HG02885 (cell line): ENCODE measurements at regions not wholly inside any gene's neighbourhood (a gene's known extent, or its start where the extent isn't known, plus 50 kb on each side); places are given as distances from the start of the nearest gene placed in this dataset.
"Not testable (repeated sequence)": the region's sequence is repeated elsewhere in the genome, so short reads cannot be mapped to it uniquely, and the experiment has no call there.

Experiments
- ATAC-seq: cut with Tn5 transposase; IDR thresholded peaks from one replicate; pipeline ENCODE4 v1.9.1; 2021; ENCODE audit warnings: mild to moderate bottlenecking; ENCODE audit not compliant: unreplicated experiment, poor library complexity

DNA sequence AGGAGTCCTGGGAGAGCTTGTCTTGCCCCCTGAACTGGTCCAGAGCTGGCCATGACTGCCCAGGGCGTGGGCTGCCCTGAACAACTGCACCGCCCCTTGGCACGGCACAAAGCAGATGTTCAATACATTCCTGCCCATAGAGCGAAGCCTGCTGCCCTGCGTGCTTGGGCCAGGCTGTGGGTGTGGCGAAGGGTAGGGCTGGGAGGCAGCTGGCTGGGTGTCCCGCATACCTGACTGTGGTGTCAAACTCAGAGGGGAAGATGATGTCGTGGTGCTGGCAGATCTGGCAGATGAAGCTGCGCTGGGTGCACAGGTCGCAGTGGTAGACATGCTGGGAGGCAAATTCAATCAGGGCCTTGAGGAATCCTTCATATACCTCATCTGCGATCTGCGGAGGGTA is 124.2 kb upstream of the SMURF2 start:
- no peak for ATAC-seq

DNA sequence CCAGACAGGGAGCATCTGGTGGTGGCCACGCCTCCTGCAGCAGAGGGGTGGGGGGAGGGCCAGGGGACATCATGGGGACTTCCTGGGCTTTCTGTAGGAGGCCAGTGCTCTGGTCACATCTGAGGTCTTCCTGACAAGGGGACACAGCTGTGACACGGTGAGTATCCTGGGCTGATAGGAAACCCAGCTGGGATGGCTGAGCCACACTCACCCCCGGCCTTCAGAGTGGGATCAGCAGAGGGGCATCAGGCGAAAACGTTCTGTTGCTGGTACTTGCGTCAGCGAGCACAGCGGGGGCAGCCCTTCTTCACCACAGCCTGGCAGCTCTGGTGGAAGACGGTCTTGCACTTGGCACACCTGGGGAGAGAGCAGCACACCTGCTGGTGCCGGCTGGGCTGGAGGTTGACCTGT is 122.9 kb upstream of the SMURF2 start:
- ATAC-seq = no peak

DNA sequence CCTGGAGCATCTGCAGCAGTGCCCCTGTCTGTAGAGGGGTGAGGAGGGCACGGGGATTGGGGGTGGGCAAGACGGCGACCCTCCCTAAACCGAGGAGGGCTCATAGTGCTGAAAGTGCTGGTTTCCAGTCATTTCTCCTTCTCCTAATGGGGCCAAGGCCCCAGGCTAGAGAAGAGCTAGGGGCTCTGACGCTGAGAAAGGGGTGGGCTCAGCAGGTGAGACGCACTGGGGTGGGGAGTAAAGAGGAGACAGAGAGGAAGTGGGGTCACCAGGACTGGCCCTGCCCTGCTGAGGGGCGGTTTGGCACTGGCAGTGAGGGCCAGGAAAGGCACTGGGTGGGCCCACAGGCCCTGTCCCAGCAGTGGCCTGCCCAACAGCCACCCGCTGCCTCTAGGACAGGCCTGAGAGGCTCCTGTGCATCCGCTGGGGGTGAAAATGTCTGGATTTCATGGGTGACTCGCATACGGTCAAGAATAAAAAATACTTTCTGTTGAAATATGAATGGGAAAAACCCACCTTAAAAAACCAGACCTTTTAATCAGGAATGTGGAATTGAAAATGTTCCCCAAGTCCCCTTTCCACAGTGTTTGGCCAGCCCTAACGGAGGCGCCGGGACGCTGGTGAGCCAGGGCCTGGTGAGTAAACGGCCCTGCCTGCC is 122.4 kb upstream of the SMURF2 start:
- no peak for ATAC-seq

DNA sequence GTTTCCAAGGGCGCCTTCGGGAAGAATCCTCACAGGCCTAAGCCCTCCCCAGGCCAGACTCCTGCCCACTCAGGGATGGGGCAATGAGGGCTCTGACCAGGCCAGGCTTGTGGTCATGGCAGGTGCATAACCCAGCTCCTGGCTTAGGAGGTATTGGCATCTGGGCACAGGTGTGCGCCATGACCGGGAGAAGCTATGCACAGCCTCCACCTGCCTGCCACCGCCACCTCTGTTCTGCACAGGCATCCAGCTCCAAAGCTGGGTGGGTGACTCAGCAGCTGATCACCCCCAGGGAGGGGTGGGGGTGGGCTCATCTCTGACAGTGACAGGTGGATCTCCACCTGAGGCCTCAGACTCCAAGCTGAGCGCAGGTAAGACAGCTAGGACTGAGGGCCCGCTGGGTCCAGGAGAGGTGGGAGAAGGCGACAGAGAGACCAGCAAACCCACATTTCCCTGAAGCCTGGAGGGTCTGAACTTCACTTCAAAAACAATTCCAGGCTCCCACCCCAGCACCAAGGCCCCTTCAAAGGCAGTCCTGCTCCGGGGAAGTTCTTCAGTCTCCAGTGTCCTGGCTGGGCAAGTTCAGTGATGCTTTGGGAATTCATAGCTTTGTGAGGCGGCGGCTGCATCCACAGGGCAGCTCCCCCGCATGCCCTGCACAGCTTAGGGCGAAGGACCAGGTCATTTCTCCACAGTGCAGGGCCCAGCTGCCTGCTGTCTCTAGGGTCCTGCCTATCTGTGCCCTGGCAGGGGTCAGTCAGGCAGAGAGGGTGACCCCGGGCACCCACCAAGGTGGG is 121.6 kb upstream of the SMURF2 start:
- ATAC-seq = no peak

- no peak for ATAC-seq
Observed at GRCh38 chr17:64783031-64783461, 120.9 kb upstream of the SMURF2 start.

DNA sequence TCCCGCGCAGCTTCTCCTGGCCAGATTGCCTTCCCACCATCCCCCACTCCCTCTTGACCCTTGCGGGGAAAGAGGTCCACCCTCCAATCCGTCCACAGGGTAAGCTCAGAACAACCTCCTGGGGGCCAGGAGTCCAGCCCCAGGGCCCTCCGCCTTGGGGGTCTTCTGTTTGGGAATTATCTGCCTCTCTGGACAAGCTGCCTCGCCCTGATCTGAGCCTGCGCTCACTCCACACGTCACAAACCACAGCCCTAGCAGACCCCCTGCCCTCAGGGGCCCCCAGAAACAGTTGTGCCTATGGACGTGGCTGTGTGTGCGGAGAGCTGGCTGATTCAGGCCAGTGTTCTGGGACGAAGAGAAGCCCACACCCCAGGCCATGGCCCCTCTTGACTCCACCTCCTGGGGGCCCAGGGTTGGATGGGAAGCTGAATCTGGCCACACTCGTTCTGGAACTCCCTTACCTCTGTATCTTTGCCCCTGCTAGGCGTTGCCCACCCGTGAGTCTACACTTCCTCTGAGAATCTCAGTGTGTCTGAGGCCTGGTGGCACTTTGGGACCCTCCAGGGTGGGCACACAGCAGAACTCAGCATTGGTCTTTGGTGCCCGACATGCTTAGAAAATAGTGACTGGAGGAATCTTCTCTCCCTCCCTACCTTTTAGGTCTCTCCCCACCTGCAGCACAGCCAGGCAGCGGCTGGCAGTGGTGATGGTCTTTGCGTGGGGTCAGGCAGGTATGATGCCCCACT is 119.9 kb upstream of the SMURF2 start:
- no peak for ATAC-seq

GRCh38 chr17:64781014-64781756 is 119.1 kb upstream of the SMURF2 start:
- no peak for ATAC-seq

- no peak for ATAC-seq
Observed at GRCh38 chr17:64780096-64781013, 118.2 kb upstream of the SMURF2 start.

- no peak for ATAC-seq
Observed at GRCh38 chr17:64779376-64780095, 117.4 kb upstream of the SMURF2 start.

- ATAC-seq = not testable (repeated sequence)
Observed at GRCh38 chr17:64779098-64779375, 116.9 kb upstream of the SMURF2 start.

DNA sequence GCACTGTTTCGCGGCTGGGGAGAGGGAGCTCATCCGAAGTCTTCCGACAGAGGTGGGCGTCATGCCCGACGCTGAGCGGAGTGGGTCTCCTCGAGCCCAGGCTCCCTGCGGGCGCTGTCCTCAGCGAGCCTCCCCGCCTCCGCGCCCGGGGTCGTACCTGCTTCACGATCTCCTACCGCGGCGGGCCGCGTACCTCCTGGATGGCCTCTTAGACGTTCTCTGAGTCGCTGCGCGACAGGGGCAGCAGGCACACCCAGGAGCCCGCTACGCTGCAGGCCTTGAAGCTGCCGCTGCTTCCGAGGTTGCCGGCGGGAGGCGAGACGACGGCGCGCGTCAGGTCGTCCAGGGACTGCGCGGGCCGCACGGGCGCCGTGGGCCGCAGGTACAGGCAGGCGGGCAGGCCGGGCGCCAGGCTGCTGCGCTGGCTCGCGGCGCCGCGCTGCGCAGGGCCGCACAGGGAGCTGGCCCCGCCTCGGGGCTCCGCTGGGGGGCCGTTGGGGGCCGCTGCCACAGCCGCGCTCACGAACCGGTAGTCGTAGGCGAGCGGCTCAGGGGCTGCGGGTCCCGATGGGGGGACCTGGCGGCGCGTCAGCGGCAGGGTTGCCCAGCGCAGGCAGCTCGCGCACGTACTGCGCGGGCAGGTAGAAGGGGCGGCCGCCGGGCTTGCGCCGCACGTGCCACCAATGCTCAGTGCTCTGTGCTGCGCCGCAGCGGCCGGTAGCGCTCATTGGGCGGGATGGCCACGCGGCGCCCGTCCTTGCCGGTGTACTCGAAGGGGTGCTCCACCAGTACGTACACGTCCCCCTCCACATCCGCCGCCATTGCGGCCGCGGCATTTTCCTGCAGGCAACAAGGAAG is 116.4 kb upstream of the SMURF2 start:
- ATAC-seq = no peak

GRCh38 chr17:64777415-64778239 is 115.5 kb upstream of the SMURF2 start:
- ATAC-seq = no peak

DNA sequence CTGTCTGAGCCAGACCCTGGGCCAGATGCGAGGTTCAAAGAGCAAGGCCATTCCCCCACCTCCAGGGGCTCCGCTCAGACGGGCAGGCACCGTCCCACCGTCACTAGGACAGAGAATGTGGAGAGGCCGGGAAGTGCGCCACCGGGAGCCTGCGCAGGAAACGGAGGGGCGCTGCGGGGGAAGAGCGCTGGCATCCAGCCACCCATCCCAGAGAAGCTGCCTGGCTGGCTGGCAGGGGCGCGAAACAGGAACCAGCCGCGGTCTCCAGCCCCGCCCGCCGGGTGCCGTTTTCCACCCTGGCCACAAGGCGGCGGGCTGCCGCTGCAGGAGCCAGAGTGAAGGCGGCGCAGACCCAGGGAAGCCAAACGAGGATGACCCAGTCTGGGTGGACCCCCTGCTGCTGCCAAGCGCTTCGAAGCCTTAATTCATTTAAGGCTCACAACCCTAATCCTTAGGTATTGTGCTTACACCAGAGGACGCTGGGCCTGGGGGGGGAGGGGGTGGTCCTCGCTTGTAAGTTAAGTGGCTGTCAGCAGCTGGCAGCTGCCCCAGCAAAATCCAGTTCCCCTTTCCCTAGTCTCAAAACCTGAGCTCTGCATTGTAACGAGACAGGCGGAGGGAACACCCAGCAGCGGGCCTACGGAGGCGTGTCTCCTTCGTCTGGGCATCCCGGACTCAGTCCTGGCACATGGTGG is 114.8 kb upstream of the SMURF2 start:
- ATAC-seq = peak; percentile 66

DNA sequence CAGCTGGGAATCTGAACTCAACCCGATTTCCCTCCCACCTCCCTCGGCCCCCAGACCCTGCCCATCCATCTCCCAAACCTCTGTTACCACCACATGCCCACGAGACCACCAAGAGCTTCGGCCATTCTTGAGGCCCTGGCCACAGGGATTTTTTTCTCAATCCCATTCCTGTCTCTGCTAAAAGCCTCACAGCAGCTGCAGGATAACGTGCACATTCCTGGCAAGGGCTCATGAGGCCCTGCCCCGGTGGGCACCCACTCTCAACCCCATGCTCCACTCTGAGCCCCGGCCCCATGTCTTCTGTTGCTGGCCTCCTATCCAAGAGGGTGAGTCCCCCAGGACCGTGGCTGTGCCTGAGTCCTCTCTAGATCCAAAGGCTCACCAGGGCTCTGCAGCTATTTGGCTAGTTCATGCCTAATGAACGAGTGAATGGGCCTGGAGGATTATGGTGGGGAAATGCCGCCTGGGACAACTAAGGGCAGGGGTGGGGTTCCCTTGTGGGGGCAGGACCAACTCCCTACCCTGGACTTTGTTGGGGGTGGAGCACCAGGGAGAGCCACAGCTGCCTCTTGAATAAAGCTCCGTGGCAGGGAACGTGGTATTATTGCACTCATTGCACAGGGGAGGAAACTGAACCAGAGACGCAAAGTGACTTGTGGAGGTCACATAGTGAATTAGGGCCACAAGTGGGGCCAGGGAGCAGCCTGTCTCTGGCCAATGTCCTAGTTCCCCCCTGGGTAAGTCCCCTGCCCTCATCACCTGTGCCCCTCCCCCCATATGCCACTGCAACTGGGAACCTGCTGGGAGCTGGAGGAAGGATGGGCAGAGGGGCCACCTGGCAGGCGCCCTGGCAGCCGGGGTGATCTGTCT is 113.8 kb upstream of the SMURF2 start:
- no peak for ATAC-seq

DNA sequence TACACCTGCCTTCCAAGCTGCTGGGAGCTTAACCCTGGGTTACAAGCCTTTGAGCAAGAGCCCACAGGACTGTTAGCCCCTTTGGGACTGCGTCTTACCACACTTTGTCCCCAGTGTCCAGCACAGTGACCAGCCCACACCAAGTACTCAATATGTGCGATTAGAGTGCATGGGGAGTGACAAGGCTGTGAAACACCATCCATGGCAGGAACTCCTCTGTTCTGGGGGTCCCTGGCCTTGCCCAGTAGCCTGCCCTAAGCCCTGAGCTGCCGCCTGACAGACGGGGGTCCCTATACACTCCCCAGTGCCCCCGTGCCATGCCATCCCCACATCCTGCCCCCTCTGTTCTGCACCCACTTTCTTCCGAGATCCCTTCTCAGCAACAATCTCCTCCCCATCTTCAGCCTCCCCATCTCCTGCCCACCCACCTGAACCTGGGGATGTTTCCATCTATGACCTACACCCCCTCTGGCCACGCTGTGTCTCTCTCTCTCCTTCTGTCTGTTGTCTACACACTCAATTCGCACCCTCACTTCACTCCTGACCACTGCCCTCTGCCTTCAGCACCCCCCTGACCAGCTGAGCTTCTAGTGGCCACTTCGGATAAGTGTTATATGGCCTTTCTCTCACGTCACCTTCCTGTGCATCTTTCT is 112.9 kb upstream of the SMURF2 start:
- no peak for ATAC-seq
